AG04450 (cell line): ENCODE measurements at regions not wholly inside any gene's neighbourhood (a gene's known extent, or its start where the extent isn't known, plus 50 kb on each side); places are given as distances from the start of the nearest gene placed in this dataset.

Source experiments
- CTCF ChIA-PET: fragments of 300-600, 350-600 bp; formaldehyde crosslinking; extraction: SDS; loops from one replicate; lab custom pipeline; 2022; ENCODE audit warnings: antibody characterized with exemption, inconsistent platforms; lab: Charles Lee
- POLR2A ChIA-PET: fragments of 350-600 bp; formaldehyde crosslinking; extraction: SDS; loops from one replicate; lab custom pipeline; 2021; ENCODE audit warnings: antibody characterized with exemption, inconsistent platforms; lab: Yijun Ruan, JAX
- DNase-seq: peaks from one replicate; pipeline ENCODE4 v3.0.0-alpha.2; 2011; ENCODE audit warnings: low read depth, low spot score
- H3K27ac ChIP-seq: one replicate; pipeline ENCODE4 v1.5.1; 2012; ENCODE audit warnings: low read depth, low read length, control low read depth
- H3K27me3 ChIP-seq: one replicate; pipeline ENCODE4 v1.6.0; 2012; ENCODE audit warnings: low read length; ENCODE audit not compliant: control insufficient read depth, insufficient read depth
- H3K4me3 ChIP-seq: 2 replicates; pipeline ENCODE4 v1.5.1; 2011; ENCODE audit warnings: mild to moderate bottlenecking, low read depth, low read length, control low read depth
- H3K9me3 ChIP-seq: 2 replicates; pipeline ENCODE4 v1.5.1; 2012; ENCODE audit warnings: low read length; ENCODE audit not compliant: control insufficient read depth, insufficient read depth
- CTCF ChIP-seq: IDR thresholded peaks from 2 replicates; pipeline ENCODE4 v1.5.1; 2011; ENCODE audit warnings: low read depth, low read length, control low read depth, inconsistent platforms

DNA sequence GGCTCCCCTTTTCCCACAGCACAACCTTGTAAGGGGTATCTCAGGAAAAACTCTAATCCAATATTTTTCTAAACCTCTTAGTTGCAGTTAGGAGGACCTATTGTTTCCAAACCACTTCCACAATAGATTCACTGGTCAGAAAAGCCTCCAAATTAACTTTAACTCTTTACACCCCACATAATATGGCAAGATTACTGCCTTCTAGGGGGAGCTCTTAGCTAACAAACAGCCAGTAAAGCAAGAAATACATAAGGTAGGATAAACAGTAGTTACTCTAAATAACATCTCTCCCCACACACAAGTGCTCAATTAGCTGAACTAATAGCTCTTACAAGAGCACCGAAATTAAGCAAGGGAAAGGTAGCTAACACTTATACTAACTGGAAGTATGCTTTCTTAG is 192.1 kb upstream of the KIF2B start:
- Histone ChIP-seq H3K4me3 (no peak overlapping the region), H3K9me3 (peaks cover 13% of the 10 kb centered on the region), H3K27ac (no peak overlapping the region), H3K27me3 (no peaks in the 10 kb centered on the region)
- no peak for TF ChIP-seq CTCF
- ChIA-PET POLR2A (no interaction called here), CTCF (no interaction called here)
- DNase-seq = no peak

DNA sequence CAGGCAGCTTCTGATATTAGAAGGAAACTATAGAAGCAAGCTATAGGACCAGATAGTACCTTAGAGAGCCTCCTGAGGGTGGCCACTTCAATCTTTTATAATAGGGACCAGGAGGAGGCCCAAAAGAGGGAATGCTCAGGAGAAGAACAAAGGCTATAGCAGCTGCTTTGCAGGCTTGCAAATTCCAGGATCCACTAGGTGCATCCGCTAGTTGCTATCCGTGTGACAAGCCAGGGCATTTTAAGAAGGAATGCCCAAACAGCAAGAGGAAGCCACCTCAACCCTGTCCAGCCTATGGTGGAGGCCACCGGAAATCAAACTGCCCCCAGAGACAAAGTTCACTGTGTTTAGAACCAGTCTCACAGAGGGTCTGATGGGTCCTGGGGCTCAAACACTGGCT is 192.6 kb upstream of the KIF2B start:
- no peaks in the 10 kb centered on the region for H3K27me3 ChIP-seq
- no peak overlapping the region for H3K4me3 ChIP-seq
- H3K27ac ChIP-seq = no peak overlapping the region
- peaks cover 13% of the 10 kb centered on the region for H3K9me3 ChIP-seq
- ChIA-PET CTCF (no interaction called here), POLR2A (no interaction called here)
- DNase-seq = no peak
- no peak for TF ChIP-seq CTCF

DNA sequence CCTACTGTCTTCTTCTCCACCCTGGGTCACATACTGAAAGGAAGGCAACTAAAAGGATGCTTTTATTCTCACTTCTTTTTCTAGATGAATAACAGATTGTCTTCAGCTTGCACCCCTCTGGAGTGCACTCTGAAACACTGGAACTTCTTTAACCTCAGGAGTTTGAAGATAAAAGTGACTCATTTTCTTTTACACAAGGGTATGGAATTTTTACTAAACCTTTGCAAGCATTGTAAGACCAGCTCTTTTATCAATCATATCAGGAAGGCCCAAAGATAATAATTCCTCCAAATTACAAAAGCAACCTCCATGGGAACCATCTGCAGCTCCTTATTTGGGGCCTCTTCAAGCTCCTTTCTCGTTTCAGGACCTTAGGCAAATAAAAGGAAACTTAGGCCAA is 193.5 kb upstream of the KIF2B start:
- Histone ChIP-seq H3K27me3 (no peaks in the 10 kb centered on the region), H3K4me3 (no peak overlapping the region), H3K27ac (no peak overlapping the region), H3K9me3 (peaks cover 13% of the 10 kb centered on the region)
- ChIA-PET POLR2A (no interaction called here), CTCF (no interaction called here)
- TF ChIP-seq CTCF = no peak
- no peak for DNase-seq

DNA sequence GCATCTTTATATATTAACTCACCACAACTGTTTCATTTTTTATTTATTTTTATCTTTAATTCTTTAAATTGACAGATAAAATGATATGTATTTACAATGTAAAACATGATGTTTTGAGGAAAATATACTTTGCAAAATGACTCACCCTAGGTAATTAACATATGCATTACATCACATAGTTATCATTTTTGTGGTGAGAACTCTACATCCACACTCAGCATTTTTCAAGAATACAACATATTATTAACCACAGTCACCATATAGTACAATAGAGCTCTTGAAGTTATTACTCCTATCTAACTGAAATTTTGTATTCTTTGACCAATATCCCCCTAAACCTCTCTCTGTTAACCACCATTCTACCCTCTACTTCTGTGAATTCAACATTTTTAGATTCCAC is 194.7 kb upstream of the KIF2B start:
- CTCF ChIA-PET = no interaction called here
- no peak overlapping the region for H3K4me3 ChIP-seq
- DNase-seq = no peak
- no peak for TF ChIP-seq CTCF
- POLR2A ChIA-PET = no interaction called here
- H3K27ac ChIP-seq = no peak overlapping the region
- peaks cover 11% of the 10 kb centered on the region for H3K9me3 ChIP-seq
- H3K27me3 ChIP-seq = no peaks in the 10 kb centered on the region

GRCh38 chr17:53627511-53627910 is 195.2 kb upstream of the KIF2B start:
- ChIA-PET CTCF (no interaction called here), POLR2A (no interaction called here)
- no peaks in the 10 kb centered on the region for H3K27me3 ChIP-seq
- H3K9me3 ChIP-seq = peaks cover 8% of the 10 kb centered on the region
- no peak for TF ChIP-seq CTCF
- no peak overlapping the region for H3K4me3 ChIP-seq
- no peak overlapping the region for H3K27ac ChIP-seq
- DNase-seq = no peak
